NCI-H510A treated with DMSO at 0.1 percent for 48 hours (cell line): ENCODE measurements at regions not wholly inside any gene's neighbourhood (a gene's known extent, or its start where the extent isn't known, plus 50 kb on each side); places are given as distances from the start of the nearest gene placed in this dataset.
A peak's percentile ranks its signal among the peaks of the same experiment; 100 is the strongest.
"Not testable (repeated sequence)": the region's sequence is repeated elsewhere in the genome, so short reads cannot be mapped to it uniquely, and the experiment has no call there.

Experiments
- DNase-seq: peaks from one replicate; lab custom pipeline; 2025; lab: John Stamatoyannopoulos, UW

- peak; percentile 26 for DNase-seq
Measured at GRCh38 chr6:15090745-15091384, 155.0 kb upstream of the JARID2 start.

GRCh38 chr6:15096894-15097837 lies 148.7 kb upstream of the JARID2 start:
- no peak for DNase-seq

DNA sequence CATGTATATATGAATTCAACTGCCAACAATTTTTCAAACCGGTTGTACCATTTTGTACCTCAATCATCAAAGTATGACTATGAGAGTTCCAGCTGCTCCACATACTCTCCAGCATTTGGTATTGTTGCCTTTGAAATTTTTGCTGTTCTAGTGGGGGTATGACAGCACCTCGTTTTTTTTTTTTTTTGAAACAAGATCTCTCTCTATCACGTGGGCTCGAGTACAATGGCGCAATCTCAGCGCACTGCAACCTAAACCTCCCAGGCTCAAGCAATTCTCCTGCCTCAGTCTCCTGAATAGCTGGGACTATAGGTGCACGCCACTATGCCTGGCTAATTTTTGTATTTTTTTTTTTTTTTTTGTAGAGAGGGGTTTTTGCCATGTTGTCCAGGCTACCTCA lies 144.7 kb upstream of the JARID2 start:
- DNase-seq, result no peak

DNA sequence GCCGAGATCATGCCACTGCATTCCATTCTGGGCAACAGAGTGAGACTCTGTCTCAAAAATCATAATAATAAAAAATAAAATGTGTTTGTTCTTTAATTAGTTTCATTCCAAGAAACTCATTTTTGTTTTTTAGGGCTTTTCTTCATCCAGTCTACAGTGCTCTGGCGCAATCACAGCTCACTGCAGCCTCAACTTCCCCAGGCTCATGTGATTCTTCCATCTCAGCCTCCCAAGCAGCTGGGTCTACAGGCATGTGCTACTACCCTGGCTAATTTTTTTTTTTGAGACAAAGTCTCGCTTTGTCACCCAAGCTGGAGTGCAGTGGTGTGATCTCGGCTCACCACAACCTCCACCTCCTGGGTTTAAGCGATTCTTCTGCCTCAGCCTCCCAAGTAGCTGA lies 143.6 kb upstream of the JARID2 start:
- no peak for DNase-seq

DNA sequence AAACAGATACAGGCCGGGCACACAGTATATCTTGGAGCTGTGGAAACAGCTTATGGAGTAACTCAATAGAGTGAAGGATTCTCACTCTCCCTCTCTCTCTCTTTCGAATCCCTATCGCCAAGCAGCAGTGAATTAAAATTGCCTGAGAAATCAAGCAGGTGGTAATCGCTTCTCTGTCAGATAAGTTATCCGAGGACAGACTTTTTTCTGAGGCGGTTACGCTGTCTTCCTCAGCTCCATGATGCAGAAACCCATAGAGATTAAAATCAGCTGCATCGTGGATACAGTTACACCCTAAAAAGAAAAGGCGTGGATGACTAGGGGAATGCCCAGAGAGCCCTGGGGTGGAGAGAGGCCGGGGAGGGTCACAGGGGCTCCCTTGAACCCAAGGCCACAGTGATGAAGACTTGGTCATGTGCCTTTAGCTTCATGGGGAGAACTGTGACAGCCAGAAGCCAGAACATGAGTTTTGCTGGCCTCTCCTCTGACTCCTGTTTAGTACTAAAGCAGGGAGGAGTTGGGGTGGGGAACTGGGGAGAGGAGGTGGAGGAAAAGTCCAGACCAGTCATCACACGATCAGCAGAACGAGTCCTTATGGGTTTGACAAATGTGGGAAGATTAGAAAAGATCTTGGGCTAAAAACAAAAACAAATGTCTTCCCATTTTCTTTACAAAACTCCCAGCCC lies 138.8 kb upstream of the JARID2 start:
- no peak for DNase-seq

GRCh38 chr6:15107644-15108382 lies 138.1 kb upstream of the JARID2 start:
- no peak for DNase-seq

GRCh38 chr6:15108383-15108715 lies 137.5 kb upstream of the JARID2 start:
- DNase-seq, result no peak

- DNase-seq, result no peak
Measured at GRCh38 chr6:15109338-15110090, 136.4 kb upstream of the JARID2 start.

GRCh38 chr6:15110726-15111354 lies 135.0 kb upstream of the JARID2 start:
- no peak for DNase-seq

DNA sequence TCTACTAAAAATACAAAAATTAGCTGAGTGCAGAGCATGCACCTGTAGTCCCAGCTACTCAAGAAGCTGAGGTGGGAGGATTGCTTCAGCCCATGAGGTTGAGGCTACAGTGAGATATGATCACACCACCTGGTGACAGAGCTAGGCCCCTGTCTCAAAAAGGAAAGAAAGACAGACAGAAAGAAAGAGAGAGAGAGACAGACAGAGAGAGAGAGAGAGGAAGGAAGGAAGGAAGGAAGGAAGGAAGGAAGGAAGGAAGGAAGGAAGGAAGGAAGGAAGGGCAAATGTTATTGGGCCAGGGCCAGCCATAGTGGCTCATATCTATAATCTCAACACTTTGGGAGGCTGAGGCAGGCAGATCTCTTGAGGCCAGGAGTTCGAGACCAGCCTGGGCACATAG lies 134.3 kb upstream of the JARID2 start:
- not testable (repeated sequence) for DNase-seq

GRCh38 chr6:15113587-15113986 lies 132.3 kb upstream of the JARID2 start:
- DNase-seq, result no peak

DNA sequence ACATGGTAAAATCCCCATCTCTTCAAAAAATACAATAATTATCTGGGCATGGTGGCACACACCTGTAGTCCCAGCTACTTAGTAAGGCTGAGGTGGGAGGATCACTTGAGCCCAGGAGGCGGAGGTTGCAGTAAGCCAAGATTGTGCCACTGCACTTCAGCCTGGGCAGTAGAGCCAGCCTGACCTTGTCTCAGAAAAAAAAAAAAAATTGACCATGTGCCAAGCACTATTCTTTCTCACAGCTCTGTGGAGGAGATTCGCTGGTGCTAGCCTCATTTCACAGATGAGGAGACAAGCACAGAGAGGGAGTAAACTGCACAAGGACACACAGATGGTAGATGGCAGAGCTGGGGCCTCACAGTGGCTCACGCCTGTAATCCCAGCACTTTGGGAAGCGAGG lies 131.8 kb upstream of the JARID2 start:
- DNase-seq, result no peak

DNA sequence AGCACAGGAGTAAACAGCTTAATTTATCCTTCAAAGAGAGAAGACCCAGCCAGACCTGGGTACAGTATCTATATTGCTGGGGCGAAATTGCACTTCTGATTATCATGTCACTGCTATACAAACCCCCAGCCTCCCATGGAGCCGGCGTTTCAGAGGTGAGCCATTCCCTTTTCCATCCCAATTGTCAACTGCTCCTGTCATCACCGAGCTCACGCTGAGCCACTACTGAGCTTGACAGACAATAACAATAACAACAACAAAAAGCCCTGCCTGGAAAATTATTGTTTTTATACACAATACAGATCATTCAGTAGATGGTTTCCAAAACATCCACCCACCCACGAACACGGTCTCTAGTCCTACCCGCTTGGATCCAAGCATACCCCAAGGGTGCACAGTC lies 129.0 kb upstream of the JARID2 start:
- DNase-seq, result no peak

GRCh38 chr6:15121443-15121842 lies 124.4 kb upstream of the JARID2 start:
- no peak for DNase-seq

- DNase-seq, result no peak
Measured at GRCh38 chr6:15121977-15122550, 123.8 kb upstream of the JARID2 start.

- no peak for DNase-seq
Measured at GRCh38 chr6:15129887-15130286, 116.0 kb upstream of the JARID2 start.

GRCh38 chr6:15131234-15131633 lies 114.6 kb upstream of the JARID2 start:
- DNase-seq, result no peak

DNA sequence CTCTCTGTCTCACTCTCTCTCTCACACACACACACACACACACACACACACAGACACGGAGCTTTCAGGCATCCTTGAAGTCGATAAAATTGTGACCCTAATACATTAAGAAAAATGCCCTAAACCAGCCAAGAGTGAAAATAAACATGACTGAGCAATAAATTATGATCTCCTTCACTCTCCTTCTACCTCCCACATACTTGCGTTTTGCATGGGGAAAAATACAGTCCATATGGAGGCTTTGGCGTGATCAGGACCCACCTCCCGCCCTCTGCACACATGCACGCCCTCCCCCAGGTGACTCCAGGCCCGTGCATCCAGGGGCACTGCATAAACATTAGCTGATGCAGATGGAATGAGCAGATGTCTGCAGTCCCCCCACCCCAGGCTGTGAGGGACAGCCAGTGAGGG lies 114.2 kb upstream of the JARID2 start:
- DNase-seq, result no peak

- DNase-seq, result no peak
Measured at GRCh38 chr6:15132167-15132566, 113.7 kb upstream of the JARID2 start.

DNA sequence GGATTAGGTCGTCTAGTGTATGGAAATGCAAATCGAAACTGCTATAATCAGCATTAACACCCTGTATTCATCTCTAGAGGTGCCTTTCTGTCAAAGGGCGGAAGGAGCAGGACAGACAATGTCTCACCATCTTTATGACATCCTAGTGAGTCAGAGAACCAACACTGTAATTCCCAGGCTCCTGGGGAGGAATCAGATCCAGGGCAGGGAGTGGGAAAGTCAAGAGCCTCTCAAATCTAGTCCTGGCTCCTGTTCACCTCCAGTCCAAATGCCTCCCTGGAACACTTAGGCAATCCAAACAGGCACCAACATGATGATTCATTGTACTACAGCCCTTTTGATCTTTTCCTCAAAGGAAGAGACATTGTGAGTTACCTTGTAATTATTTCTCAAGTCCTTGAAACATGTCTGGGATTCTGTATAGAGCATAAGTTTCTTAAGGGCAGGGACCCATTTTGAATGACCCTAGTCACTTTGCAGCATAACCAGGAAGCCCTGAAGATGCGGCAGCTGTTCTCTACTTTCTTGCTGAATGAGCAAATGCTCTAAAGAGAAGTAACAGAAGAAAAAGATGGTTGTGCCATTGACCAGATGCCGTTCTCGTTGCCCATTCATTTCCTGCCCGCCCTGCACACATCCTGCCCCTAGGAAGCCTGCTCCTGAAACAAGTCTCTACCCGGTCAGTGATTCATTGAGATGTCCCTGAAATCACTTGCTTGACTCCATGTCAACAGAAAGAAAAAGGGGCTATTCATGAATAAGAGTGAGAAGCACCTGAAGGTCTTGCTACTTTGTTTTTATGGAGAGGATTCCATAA lies 112.8 kb upstream of the JARID2 start:
- DNase-seq, result peak; percentile 53
